NCI-H1930 (cell line): ENCODE measurements at regions not wholly inside any gene's neighbourhood (a gene's known extent, or its start where the extent isn't known, plus 50 kb on each side); places are given as distances from the start of the nearest gene placed in this dataset.
"Not testable (repeated sequence)": the region's sequence is repeated elsewhere in the genome, so short reads cannot be mapped to it uniquely, and the experiment has no call there.

Experiments used
- DNase-seq, 2 experiments: peaks; one replicate each; lab custom pipeline; 2025; lab: John Stamatoyannopoulos, UW

DNA sequence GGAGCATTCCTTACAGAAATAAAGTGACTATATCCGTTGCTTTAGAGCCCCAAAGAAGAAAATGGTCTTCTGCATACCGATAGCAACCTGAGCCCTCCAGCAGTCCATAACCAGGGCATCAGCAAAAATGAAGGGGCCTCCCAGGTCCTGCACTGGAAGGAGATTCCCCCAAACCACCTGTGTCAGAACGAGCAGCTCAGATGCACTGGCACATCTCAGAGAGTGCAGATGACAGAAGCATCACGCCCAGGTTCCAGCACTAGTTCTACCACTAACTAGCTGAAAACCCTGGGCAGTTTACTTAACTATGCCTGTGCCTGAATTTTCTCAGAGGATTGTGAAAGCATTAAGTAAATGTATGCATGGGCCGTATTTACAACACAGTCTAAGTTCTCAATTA is 466.7 kb upstream of the MYT1L start:
- DNase-seq: no peak

- no peak for DNase-seq
These were observed 465.1 kb upstream of the MYT1L start for GRCh38 chr2:2796207-2796606.

DNA sequence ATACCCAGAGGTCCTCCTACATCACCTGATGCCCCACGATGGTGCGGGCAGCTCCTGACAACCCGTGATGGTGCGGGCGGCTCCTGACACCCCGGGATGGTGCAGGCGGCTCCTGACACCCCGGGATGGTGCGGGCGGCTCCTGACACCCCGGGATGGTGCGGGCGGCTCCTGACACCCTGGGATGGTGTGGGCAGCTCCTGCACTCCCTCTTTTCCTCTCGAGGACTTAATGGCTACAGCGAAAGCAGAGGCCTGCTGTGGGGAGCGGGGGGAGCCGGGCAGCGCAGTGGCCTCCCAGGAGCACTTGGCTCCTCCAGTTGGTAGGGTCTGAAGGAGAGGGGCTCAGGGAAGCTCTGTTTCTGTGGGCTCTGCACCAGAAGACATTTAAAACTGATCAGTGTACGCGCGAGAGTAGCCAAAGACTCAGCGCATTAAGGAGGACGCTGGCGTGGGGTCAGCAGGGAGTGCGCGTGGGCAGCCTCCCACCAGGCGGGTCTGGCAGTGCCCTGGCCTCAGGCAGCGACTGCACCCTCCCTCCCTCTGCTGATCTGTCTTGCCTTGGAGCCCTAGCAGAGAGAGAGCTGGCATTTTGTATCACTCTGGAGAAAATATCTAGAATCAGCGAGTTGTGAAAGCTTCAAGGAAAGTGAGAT is 464.5 kb upstream of the MYT1L start:
- no peak for DNase-seq

GRCh38 chr2:2793925-2794560 is 463.0 kb upstream of the MYT1L start:
- DNase-seq: no peak

- DNase-seq: no peak
These were observed 462.4 kb upstream of the MYT1L start for GRCh38 chr2:2793514-2793913.

DNA sequence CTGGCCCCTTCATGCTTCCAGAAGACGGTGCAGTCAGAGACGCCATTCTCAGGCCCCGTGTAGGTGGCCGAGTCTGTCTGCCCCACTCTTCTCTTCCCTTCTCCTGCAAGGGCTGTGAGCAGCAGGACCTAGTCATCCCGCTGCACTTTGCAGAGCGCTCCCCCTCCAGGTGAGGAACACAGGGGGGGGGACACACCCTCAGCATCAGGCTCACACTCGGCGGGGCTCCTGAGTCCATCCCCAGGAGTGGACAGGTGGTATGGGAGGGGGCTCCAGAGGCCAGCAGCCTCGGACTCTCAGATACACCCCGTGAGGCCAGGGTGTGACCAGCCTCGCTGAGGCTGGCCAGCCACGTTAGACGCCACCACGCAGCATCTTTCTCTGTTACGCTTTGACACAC is 460.5 kb upstream of the MYT1L start:
- no peak for DNase-seq

GRCh38 chr2:2791031-2791430 is 460.0 kb upstream of the MYT1L start:
- no peak for DNase-seq

DNA sequence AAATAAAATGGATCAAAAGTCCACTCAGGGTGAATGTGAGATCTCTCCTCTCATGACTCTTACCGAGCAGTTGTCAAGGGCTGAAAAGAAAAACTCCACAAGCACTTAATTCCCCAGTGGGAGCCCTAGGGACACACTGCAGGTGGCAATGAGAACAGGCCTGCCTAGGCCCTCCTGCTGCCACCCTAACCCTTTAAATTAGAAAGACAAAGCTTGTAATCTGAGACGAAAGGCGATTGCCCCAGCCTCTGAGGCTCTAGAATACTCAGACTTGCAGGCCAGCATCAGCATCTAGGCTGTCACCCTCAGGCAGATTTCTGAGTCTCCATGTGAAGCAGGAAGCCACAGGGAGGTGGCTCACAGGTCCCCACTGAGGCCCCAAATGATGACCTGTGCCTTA is 457.0 kb upstream of the MYT1L start:
- no peak for DNase-seq

- no peak for DNase-seq
These were observed 456.3 kb upstream of the MYT1L start for GRCh38 chr2:2787301-2787907.

DNA sequence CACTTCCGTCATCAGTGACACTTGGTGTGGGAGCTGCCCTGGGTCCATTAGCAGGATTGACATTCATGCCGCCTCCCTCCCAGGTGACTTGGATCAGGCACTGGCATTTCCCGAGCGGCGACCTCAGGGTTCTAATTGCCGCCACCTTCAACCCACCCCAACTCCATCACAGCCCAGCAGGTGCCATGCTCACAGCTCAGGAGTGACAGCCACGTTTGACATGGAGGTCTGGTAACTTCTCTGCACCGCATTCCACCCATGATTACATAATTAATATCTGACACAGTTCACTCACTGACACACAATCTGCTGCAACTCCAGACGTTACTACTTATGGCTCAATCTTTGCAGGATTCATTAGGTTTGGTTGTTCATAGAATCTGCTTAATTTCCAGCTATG is 450.9 kb upstream of the MYT1L start:
- DNase-seq: no peak

DNA sequence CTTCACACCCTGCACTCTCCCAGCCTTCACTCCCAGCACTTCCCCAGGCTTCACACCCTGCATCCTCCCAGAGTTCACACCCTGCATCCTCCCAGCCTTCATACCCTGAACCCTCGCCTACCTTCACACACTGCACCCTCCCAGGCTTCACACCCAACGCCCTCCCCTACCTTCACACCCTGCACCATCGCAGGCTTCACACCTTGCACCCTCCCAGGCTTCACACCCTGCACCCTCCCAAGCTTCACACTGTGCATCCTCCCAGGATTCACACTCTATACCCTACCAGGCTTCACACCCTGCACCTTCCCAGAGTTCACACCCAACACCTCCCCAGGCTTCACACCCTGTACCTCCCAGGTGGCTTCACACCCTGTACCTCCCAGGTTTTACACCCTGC is 448.7 kb upstream of the MYT1L start:
- DNase-seq: no peak

DNA sequence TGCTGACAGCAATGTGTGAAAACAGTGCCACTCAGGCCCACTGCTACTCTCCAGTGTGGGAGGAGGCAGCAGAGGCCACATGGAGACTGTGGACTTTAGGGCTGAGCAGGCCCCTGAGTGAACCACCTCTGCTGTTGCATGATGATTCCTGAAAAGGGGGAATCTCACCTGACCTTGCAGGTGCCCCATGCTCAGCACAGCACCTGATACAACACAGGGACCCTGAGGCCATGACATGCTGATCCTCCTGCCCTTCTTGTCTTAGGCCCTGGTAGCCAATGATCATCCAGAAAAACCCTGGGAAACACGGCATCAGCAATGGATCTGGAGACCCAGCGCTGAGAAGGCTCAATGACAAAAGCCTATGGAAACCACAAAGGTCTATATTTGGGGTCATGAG is 446.8 kb upstream of the MYT1L start:
- DNase-seq: no peak

DNA sequence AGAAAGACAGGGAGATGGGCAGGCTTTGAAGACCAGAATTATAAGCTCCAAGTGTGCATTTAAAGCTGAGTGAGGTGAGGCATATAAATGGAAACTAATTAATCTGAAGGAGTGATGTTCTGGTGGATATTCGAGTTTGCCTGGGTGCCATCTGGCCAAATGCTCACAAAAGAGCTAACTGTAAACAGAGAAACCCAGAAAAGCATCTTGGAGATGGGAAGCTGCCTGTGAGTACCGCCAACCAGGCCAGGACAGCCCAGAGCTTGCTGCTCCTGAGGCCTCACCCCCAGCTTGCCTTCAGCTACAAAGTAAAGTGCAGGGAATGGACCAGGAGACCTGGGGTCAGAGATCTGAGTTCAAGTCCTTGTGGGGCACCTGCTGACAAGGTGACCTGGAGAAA is 446.1 kb upstream of the MYT1L start:
- DNase-seq: no peak

DNA sequence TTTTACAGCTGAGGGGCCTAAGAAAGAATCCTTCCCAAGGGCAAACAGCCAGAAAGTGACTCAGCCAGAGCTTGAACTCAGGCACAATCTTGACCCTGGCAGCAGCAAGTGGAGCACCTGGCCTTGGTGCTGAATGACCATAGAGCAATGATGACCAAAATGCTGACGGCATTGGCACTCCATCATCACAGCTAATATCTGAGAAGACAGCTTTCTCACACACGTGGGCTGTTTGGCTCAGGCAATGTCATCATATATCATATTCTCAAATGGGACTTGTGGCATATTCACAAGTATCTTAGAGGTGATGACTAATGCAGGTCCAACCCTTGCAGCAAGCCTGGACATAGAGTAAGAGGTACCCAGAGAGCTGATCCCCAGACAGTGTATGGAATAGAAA is 443.9 kb upstream of the MYT1L start:
- DNase-seq: no peak

DNA sequence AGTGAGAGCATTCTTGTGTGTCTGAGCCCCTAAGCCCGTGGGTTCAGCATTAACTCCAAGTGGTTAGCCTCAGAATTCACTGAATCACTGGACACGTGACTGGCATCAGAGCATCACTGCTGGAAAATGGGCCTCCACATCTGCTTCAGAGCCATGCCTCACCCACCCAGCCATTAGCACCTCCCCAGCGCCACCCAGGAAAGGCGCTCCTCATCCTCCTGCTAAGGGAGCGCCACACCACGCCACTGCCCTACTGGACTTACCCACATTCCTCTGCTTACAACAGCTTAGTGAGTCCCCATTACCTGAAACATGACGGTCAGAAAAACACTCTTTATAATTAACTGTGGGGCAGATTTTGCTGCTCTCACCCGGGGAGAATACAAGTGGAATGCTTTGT is 442.6 kb upstream of the MYT1L start:
- no peak for DNase-seq

DNA sequence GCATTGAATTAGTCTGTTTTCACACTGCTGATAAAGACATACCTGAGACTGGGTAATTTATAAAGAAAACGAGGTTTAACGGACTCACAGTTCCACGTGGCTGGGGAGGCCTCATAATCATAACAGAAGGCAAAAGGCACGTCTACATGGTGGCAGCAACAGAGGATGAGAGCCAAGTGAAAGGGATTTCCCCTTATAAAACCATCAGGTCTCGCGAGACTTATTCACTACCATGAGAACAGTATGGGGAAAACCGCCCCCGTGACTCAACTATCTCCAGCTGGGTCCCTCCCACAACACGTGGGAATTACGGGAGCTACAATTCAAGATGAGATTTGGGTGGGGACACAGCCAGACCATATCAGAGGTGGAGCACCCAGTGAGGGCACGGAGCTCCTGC is 442.0 kb upstream of the MYT1L start:
- DNase-seq: not testable (repeated sequence)

GRCh38 chr2:2771721-2772411 is 440.8 kb upstream of the MYT1L start:
- no peak for DNase-seq

GRCh38 chr2:2769481-2770431 is 438.7 kb upstream of the MYT1L start:
- DNase-seq: no peak

GRCh38 chr2:2768476-2768875 is 437.4 kb upstream of the MYT1L start:
- DNase-seq: no peak

- no peak for DNase-seq
These were observed 436.8 kb upstream of the MYT1L start for GRCh38 chr2:2767837-2768236.

- no peak for DNase-seq
These were observed 434.9 kb upstream of the MYT1L start for GRCh38 chr2:2765839-2766495.
